MV-4-11 (cell line): ENCODE measurements at regions not wholly inside any gene's neighbourhood (a gene's known extent, or its start where the extent isn't known, plus 50 kb on each side); places are given as distances from the start of the nearest gene placed in this dataset.

Source experiments
- DNase-seq: peaks from one replicate; lab custom pipeline; 2025; lab: John Stamatoyannopoulos, UW

GRCh38 chrX:21056622-21057021, 317.6 kb upstream of the CNKSR2 start:
- DNase-seq: peak; percentile 21

- no peak for DNase-seq
Observed at GRCh38 chrX:21047034-21047455, 327.2 kb upstream of the CNKSR2 start.

DNA sequence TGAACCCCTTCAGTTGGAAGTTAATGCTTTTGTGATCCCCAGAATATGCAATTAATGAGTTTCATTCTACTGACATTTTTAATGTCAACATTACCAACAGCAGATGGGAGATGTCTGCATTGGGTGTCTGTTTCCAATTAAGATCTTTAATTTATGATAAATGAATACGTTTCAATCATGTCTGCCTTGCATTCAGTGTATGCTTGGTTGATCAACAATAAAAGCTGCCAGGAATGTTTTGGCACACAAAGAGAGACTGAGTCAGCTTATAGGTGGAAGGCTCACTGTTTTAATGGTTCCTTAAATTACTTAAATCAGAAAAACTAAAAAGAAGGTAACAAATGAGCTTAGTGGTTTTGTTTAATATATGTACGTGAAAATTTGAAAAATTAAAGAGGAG, 359.9 kb upstream of the CNKSR2 start:
- DNase-seq: no peak

- DNase-seq: no peak
Observed at GRCh38 chrX:21004835-21005234, 369.4 kb upstream of the CNKSR2 start.

- DNase-seq: no peak
Observed at GRCh38 chrX:20995829-20996228, 378.4 kb upstream of the CNKSR2 start.

GRCh38 chrX:20989361-20989760, 384.9 kb upstream of the CNKSR2 start:
- no peak for DNase-seq

- DNase-seq: no peak
Observed at GRCh38 chrX:20988804-20989203, 385.4 kb upstream of the CNKSR2 start.

GRCh38 chrX:20988118-20988517, 386.1 kb upstream of the CNKSR2 start:
- peak; percentile 83 for DNase-seq

DNA sequence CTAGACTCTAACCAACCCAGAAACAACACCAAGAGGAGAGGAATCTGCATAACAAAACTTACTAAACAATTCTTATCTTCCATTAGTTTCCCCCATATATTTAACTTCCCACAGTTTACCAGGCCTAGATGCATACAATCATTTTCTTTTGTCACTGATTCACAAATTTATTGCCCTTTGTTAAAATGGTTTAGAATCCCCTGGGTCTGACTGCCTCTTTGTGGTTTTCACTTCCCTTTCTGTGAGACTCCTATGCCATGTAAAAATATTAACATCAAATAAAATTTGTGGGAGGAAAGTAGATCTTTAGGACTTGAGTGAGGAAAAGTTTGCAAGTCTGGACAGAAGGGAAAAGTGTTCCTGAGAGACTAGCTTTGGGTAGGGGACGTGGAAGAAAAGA, 393.8 kb upstream of the CNKSR2 start:
- DNase-seq: peak; percentile 71

GRCh38 chrX:20974326-20974725, 399.9 kb upstream of the CNKSR2 start:
- DNase-seq: peak; percentile 73

DNA sequence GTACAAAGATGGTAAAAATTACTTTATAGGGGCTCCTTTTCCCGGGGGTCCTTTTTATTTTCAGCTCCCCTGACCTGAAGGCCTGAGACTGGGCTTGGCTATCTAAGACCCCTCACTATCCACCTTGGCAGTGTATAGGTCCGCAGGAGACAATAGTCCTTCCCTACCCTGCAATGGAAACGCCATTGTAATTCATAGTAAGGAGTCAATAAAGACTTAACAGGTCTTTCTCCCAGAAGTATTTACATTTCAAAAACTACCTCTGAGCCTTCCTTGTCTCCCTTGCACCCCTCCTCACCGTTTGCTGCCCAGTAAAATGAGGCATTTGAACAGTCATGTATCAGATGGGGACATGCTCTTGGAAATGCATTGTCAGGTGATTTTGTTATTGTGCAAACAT, 401.2 kb upstream of the CNKSR2 start:
- DNase-seq: no peak

GRCh38 chrX:20971250-20971649, 403.0 kb upstream of the CNKSR2 start:
- DNase-seq: no peak

DNA sequence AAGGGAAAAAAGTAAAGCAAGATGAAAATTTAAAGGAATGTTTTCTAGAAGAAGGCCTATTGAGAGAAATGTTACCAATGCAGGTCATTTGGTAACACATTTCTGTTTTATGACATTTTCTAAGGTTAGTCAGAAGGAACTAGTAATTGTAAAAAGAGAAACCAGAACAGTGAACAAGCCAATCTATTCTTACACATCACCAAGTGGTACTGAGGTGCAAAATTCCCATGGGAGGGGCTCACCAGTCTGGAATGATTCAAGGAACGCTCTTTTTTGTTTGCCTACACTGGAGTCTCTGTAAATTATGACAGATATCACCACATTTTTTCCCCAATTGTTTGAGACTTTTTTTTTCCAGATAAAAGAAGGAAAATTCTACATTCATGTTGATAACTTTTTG, 404.7 kb upstream of the CNKSR2 start:
- DNase-seq: no peak

- DNase-seq: peak; percentile 32
Observed at GRCh38 chrX:20968996-20969395, 405.2 kb upstream of the CNKSR2 start.

GRCh38 chrX:20967725-20968124, 406.5 kb upstream of the CNKSR2 start:
- DNase-seq: no peak

DNA sequence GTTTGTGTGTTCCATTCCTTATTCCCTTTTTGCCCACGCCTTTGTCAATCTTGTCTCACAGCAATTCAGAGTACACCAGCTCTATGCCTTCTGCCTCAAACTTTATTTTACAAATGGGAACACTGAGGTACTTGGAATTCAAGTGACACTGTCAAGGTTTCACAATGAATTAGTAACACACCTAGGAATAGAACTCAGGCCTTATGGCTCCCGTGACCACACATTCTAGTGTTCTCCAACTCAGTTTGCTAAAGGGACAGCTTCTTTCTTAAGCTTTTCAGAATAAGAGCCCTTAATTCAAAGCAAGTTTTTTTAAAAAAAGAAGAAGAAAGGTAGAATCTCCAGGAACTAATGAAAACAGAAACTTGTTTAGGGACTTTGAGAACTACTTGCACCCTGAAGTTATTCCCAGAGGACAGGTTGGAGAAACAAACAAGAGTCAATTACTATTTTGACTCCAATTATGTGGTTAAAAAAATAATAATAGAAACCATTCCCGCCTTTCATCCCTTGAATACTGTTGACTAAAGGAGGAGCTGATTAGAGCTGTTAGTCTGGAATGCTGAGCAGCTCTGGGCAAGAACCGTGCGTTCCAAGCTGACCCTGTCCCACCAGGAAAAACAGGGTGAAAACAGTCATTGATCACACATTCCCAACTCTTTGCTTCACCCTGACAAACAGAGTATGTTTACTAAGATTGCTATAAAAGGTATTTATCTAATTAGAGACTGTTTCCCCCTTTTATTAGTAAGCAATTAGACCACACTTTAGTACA, 408.8 kb upstream of the CNKSR2 start:
- DNase-seq: no peak

- DNase-seq: no peak
Observed at GRCh38 chrX:20954014-20954413, 420.2 kb upstream of the CNKSR2 start.

DNA sequence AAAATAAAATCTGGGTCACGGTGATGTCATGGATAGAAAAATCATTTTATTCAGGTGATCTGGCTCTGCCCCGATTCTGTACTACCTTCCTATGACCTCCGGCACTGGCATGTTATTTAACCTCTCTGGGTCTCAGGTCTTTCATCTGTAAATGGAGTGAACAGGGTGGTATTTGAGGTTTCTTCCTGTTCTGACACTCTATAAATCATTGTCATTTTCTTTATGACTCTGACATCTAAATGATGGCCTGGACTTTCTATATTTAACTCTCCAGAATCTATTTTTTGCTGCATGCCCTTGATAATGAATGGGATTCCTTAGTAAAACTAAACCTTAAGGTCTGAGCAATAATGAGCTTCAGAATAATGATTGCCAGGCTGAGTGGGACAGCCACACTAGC, 422.0 kb upstream of the CNKSR2 start:
- no peak for DNase-seq

DNA sequence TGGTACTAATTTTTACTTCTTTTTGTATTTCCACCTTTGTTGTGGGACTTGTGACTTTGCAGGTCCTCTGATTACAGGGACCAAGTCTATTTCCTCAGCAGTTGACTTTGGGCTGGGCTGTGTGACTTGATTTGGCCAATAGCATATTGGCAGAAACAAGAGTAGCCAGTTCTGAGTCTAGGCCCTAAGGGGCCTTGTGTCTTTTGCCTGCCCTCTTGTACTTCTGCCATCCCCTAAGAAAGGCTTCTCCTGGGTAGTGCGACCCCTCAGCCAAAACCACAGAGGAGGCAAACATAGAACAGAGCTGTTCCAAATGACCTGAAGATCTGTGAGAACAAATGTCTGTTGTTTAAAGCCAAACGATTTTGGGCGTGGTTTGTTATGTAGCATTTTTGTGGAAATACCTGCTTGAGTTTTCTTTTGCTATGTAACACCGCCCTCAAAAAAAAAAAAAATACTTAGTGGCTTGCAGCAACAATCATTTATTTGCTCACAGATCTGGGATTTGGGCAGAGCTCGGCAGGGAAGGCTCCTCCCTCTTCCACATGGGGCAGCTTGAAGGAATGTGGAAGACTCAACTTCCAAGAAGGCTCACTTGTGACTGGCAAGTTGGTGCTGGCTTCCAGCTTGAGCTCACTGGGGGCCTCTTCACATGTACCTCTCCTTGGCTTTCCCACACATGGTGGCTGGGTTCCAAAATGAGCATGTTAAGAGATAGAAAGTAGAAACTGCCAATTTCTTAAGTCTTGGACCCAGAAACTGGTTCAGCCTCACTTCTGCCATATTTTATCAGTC, 423.0 kb upstream of the CNKSR2 start:
- no peak for DNase-seq

DNA sequence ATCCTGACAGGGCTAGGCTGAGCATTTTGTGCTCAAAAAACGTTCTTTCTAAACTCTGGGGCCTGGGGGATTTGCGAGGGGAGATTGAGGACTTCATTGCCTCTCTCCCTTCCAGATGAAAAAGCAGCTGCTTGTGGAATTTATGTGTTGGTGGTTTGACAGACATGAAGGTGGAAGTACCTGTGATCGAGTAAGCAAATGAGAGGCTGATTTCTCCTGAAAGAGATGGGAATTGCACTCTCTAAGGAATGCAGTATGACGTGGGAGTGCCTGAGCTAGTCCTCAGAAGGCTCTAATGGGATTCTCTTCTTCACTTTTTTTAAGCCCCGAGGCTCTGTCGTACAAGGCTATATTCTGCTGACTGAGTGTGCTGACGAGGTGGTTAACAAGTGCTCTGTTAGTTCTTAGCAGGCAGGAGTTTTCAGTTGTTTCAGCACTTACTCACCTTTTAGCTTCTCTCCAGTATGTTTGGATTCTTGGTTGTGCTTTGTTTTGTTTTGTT, 426.8 kb upstream of the CNKSR2 start:
- no peak for DNase-seq

GRCh38 chrX:20913760-20914159, 460.5 kb upstream of the CNKSR2 start:
- no peak for DNase-seq

GRCh38 chrX:20906571-20906970, 467.6 kb upstream of the CNKSR2 start:
- DNase-seq: peak; percentile 35

- DNase-seq: no peak
Observed at GRCh38 chrX:20884565-20884964, 489.7 kb upstream of the CNKSR2 start.
